RWPE2 (cell line): ENCODE measurements at regions not wholly inside any gene's neighbourhood (a gene's known extent, or its start where the extent isn't known, plus 50 kb on each side); places are given as distances from the start of the nearest gene placed in this dataset.

Experiments used
- ATAC-seq: fragments of 200-7000 bp; cut with Tn5 transposase; 3 replicates; pipeline ENCODE4 v1.9.1; 2021; ENCODE audit warnings: low read depth
- DNase-seq: peaks from one replicate; pipeline ENCODE4 v3.0.0-alpha.2; 2020; ENCODE audit warnings: low spot score
- H3K27ac ChIP-seq: fragments of 450-650 bp; 2 replicates; pipeline ENCODE4 v1.5.1; 2017; ENCODE audit warnings: mild to moderate bottlenecking; ENCODE audit not compliant: poor library complexity, severe bottlenecking
- H3K27me3 ChIP-seq: fragments of 250-450 bp; sonication (Bioruptor Pico); 2 replicates; pipeline ENCODE4 v1.5.1; 2021; ENCODE audit warnings: mild to moderate bottlenecking, moderate library complexity; ENCODE audit not compliant: insufficient read depth, poor library complexity, severe bottlenecking
- H3K36me3 ChIP-seq: fragments of 250-450 bp; sonication (Bioruptor Pico); 2 replicates; pipeline ENCODE4 v1.5.1; 2020; ENCODE audit warnings: low read depth, mild to moderate bottlenecking, moderate library complexity
- H3K4me1 ChIP-seq: fragments of 250-450 bp; sonication (Bioruptor Pico); 2 replicates; pipeline ENCODE4 v1.5.1; 2021; ENCODE audit warnings: mild to moderate bottlenecking, moderate library complexity; ENCODE audit not compliant: insufficient read depth, poor library complexity, severe bottlenecking
- H3K4me3 ChIP-seq: fragments of 250-450 bp; sonication (Bioruptor Pico); 2 replicates; pipeline ENCODE4 v1.5.1; 2021; ENCODE audit warnings: mild to moderate bottlenecking, moderate library complexity; ENCODE audit not compliant: severe bottlenecking
- H3K9me3 ChIP-seq: fragments of 250-450 bp; sonication (Bioruptor Pico); 2 replicates; pipeline ENCODE4 v1.5.1; 2021; ENCODE audit warnings: mild to moderate bottlenecking, moderate library complexity; ENCODE audit not compliant: severe bottlenecking
- CTCF ChIP-seq: fragments of 450-650 bp; IDR thresholded peaks from one replicate; pipeline ENCODE4 v1.5.1; 2017; ENCODE audit warnings: mild to moderate bottlenecking, moderate library complexity; ENCODE audit not compliant: poor library complexity, severe bottlenecking

GRCh38 chr3:20424086-20424485 is 238.1 kb upstream of the SGO1 start:
- no peak for TF ChIP-seq CTCF
- Histone ChIP-seq H3K9me3 (no peaks in the 10 kb centered on the region), H3K4me1 (no peaks in the 10 kb centered on the region), H3K27me3 (no peaks in the 10 kb centered on the region), H3K27ac (no peak overlapping the region), H3K4me3 (no peak overlapping the region), H3K36me3 (no peaks in the 10 kb centered on the region)
- DNase-seq (no peak), ATAC-seq (no peak)

- no peak for TF ChIP-seq CTCF
- Histone ChIP-seq H3K27ac (no peak overlapping the region), H3K36me3 (no peaks in the 10 kb centered on the region), H3K27me3 (no peaks in the 10 kb centered on the region), H3K4me3 (no peak overlapping the region), H3K9me3 (no peaks in the 10 kb centered on the region), H3K4me1 (no peaks in the 10 kb centered on the region)
- ATAC-seq (no peak), DNase-seq (no peak)
Measured at GRCh38 chr3:20422391-20422790, 236.4 kb upstream of the SGO1 start.

- H3K36me3 ChIP-seq: no peaks in the 10 kb centered on the region
- ATAC-seq (no peak), DNase-seq (no peak)
- no peaks in the 10 kb centered on the region for H3K4me1 ChIP-seq
- H3K27me3 ChIP-seq: no peaks in the 10 kb centered on the region
- H3K4me3 ChIP-seq: no peak overlapping the region
- H3K9me3 ChIP-seq: no peaks in the 10 kb centered on the region
- no peak overlapping the region for H3K27ac ChIP-seq
- no peak for TF ChIP-seq CTCF
Measured at GRCh38 chr3:20417388-20418108, 231.5 kb upstream of the SGO1 start.

- no peak overlapping the region for H3K4me3 ChIP-seq
- ATAC-seq (no peak), DNase-seq (no peak)
- no peaks in the 10 kb centered on the region for H3K27me3 ChIP-seq
- no peak overlapping the region for H3K27ac ChIP-seq
- TF ChIP-seq CTCF: no peak
- no peaks in the 10 kb centered on the region for H3K9me3 ChIP-seq
- H3K4me1 ChIP-seq: no peaks in the 10 kb centered on the region
- H3K36me3 ChIP-seq: no peaks in the 10 kb centered on the region
Measured at GRCh38 chr3:20406611-20407011, 220.6 kb upstream of the SGO1 start.

- DNase-seq (no peak), ATAC-seq (no peak)
- H3K36me3 ChIP-seq: no peaks in the 10 kb centered on the region
- TF ChIP-seq CTCF: no peak
- no peak overlapping the region for H3K27ac ChIP-seq
- H3K4me1 ChIP-seq: no peaks in the 10 kb centered on the region
- no peak overlapping the region for H3K4me3 ChIP-seq
- no peaks in the 10 kb centered on the region for H3K27me3 ChIP-seq
- no peaks in the 10 kb centered on the region for H3K9me3 ChIP-seq
Measured at GRCh38 chr3:20405744-20406143, 219.7 kb upstream of the SGO1 start.
